GM12878 (cell line): ENCODE measurements at regions not wholly inside any gene's neighbourhood (a gene's known extent, or its start where the extent isn't known, plus 50 kb on each side); places are given as distances from the start of the nearest gene placed in this dataset.

Source experiments
- ATAC-seq: fragments of 200-7000 bp; cut with Tn5 transposase; 3 replicates; pipeline ENCODE4 v1.9.1; 2020; ENCODE audit warnings: mild to moderate bottlenecking, moderate library complexity
- BruUV-seq: library from RNA; stranded (reverse); fragments of 400-500 nt; replicated peaks from 2 replicates; lab custom pipeline; 2021; lab: Mats Ljungman, UMichigan
- CTCF ChIA-PET: fragments of 300-600 bp; sonication (Branson Sonifier 250); formaldehyde crosslinking; extraction: SDS; loops from one replicate; lab custom pipeline; 2021; ENCODE audit warnings: inconsistent platforms; lab: Yijun Ruan, JAX
- POLR2A ChIA-PET: fragments of 350-600 bp; formaldehyde crosslinking; extraction: SDS; loops from one replicate; lab custom pipeline; 2021; ENCODE audit warnings: inconsistent platforms; lab: Charles Lee
- RAD21 ChIA-PET: fragments of 300-600 bp; sonication (Branson Sonifier 250); formaldehyde crosslinking; loops from one replicate; lab custom pipeline; 2023; ENCODE audit warnings: antibody characterized with exemption; ENCODE audit not compliant: unreplicated experiment; lab: Charles Lee
- SMC1A ChIA-PET: fragments of 300-600 bp; sonication (Branson Sonifier 250); formaldehyde crosslinking; loops from one replicate; lab custom pipeline; 2023; ENCODE audit not compliant: unreplicated experiment, uncharacterized antibody; lab: Charles Lee
- DNase-seq: peaks from one replicate; pipeline ENCODE4 v3.0.0-alpha.2; 2011; ENCODE audit warnings: low read depth, low spot score
- FAIRE-seq: peaks from 3 replicates; lab custom pipeline; 2011; peaks lifted over from hg19 to GRCh38; lab: Jason Lieb, UNC
- H2AFZ ChIP-seq: 2 replicates; pipeline ENCODE4 v1.6.0; 2011; ENCODE audit warnings: low read depth, low read length, control low read depth; ENCODE audit not compliant: control insufficient read depth
- H3K27ac ChIP-seq: 2 replicates; pipeline ENCODE4 v1.5.1; 2011; ENCODE audit warnings: control low read depth; ENCODE audit not compliant: control insufficient read depth, insufficient read depth
- H3K27me3 ChIP-seq, 2 experiments: replicated peaks in 1 of 2; 2 replicates each; pipeline versions ENCODE4 v1.6.0 to v1.6.1; 2011; ENCODE audit warnings: low read length in 1 of 2; ENCODE audit not compliant: control insufficient read depth in 2 of 2, insufficient read depth in 2 of 2
- H3K36me3 ChIP-seq, 2 experiments: 2 replicates each; pipeline ENCODE4 v1.5.1; 2011; ENCODE audit warnings: low read length in 1 of 2; ENCODE audit not compliant: control insufficient read depth in 2 of 2, insufficient read depth in 2 of 2
- H3K4me1 ChIP-seq: 2 replicates; pipeline ENCODE4 v1.6.1; 2011; ENCODE audit warnings: mild to moderate bottlenecking, low read length, moderate library complexity, mixed read lengths; ENCODE audit not compliant: control insufficient read depth, insufficient read depth
- H3K4me2 ChIP-seq: 2 replicates; pipeline ENCODE4 v1.6.0; 2011; ENCODE audit warnings: control low read depth; ENCODE audit not compliant: control insufficient read depth, insufficient read depth
- H3K4me3 ChIP-seq: fragments of 200-600 bp; sonication (generic); 2 replicates; pipeline ENCODE4 v1.5.1; 2016
- H3K79me2 ChIP-seq: 2 replicates; pipeline ENCODE4 v1.6.0; 2011; ENCODE audit warnings: low read length; ENCODE audit not compliant: control insufficient read depth, insufficient read depth
- H3K9ac ChIP-seq: 2 replicates; pipeline ENCODE4 v1.8.0; 2011; ENCODE audit warnings: low read length, control low read depth, mixed read lengths; ENCODE audit not compliant: control insufficient read depth, insufficient read depth
- H3K9me3 ChIP-seq: replicated peaks from 3 replicates; pipeline ENCODE4 v1.5.1; 2011; ENCODE audit warnings: mild to moderate bottlenecking, low read length; ENCODE audit not compliant: control insufficient read depth, insufficient read depth
- H4K20me1 ChIP-seq: 2 replicates; pipeline ENCODE4 v1.6.0; 2011; ENCODE audit not compliant: control insufficient read depth, insufficient read depth
- EGR1 ChIP-seq, 2 experiments: IDR thresholded peaks; 1 replicate in 1 of 2; 2 replicates in 1 of 2; pipeline ENCODE4 v1.6.1; 2011 to 2012; ENCODE audit warnings: low read depth in 2 of 2, low read length in 2 of 2, borderline replicate concordance in 1 of 2, mild to moderate bottlenecking in 1 of 2, moderate library complexity in 1 of 2
- MTA2 ChIP-seq: fragments of 450-650 bp; IDR thresholded peaks from 2 replicates; pipeline ENCODE4 v1.6.1; 2016; ENCODE audit warnings: low read depth, mild to moderate bottlenecking, moderate library complexity
- NR2C1 ChIP-seq: fragments of 450-650 bp; IDR thresholded peaks from 2 replicates; pipeline ENCODE4 v1.6.1; 2017; ENCODE audit warnings: antibody characterized with exemption, mild to moderate bottlenecking, moderate library complexity
- RELB ChIP-seq: fragments of 450-650 bp; IDR thresholded peaks from 2 replicates; pipeline ENCODE4 v1.6.1; 2017; ENCODE audit warnings: low read depth, mild to moderate bottlenecking, moderate library complexity
- RFX5 ChIP-seq: IDR thresholded peaks from 2 replicates; pipeline ENCODE4 v1.6.1; 2011; ENCODE audit warnings: low read depth, low read length, improper control_type of control experiment
- SPI1 ChIP-seq: IDR thresholded peaks from 2 replicates; pipeline ENCODE4 v1.6.1; 2011; ENCODE audit warnings: low read depth, mild to moderate bottlenecking, low read length, moderate library complexity, borderline replicate concordance; ENCODE audit not compliant: insufficient read depth
- YBX1 ChIP-seq: fragments of 450-650 bp; IDR thresholded peaks from 2 replicates; pipeline ENCODE4 v1.6.1; 2016; ENCODE audit warnings: antibody characterized with exemption
- YY1 ChIP-seq: IDR thresholded peaks from 2 replicates; pipeline ENCODE4 v1.6.1; 2011; ENCODE audit warnings: low read depth, mild to moderate bottlenecking, low read length
- ZBED1 ChIP-seq: IDR thresholded peaks from 2 replicates; pipeline ENCODE4 v1.6.1; 2016; ENCODE audit warnings: borderline replicate concordance
- ZBTB11 ChIP-seq: fragments of 450-650 bp; formaldehyde crosslinking; IDR thresholded peaks from 2 replicates; pipeline ENCODE4 v1.5.0; 2022; ENCODE audit warnings: mild to moderate bottlenecking, missing genetic modification characterization
- ZBTB4 ChIP-seq: fragments of 450-650 bp; formaldehyde crosslinking; IDR thresholded peaks from 2 replicates; pipeline ENCODE4 v1.4.0; 2022; ENCODE audit warnings: mild to moderate bottlenecking, moderate library complexity
- ZNF207 ChIP-seq: fragments of 450-650 bp; IDR thresholded peaks from 2 replicates; pipeline ENCODE4 v1.6.1; 2014; ENCODE audit warnings: antibody characterized with exemption, mild to moderate bottlenecking, borderline replicate concordance
- ZNF592 ChIP-seq: fragments of 450-650 bp; IDR thresholded peaks from 2 replicates; pipeline ENCODE4 v1.6.1; 2017; ENCODE audit warnings: mild to moderate bottlenecking, moderate library complexity
- WGBS: methylation state at CpG from one replicate; pipeline ENCODE4 v1.1.6; 2016; ENCODE audit warnings: low lambda C conversion rate; ENCODE audit not compliant: insufficient replicate concordance, insufficient coverage; ENCODE audit errors: missing lambda C conversion rate; 5-methylcytosine and 5-hydroxymethylcytosine counted together
- in situ Hi-C: fragments of 300-500 bp; cut with MboI; formaldehyde crosslinking; loops from 9 replicates; pipeline ENCODE4 v1.14.3; 2018; ENCODE audit warnings: mixed read lengths
- intact Hi-C: fragments of 100-400 bp; cut with micrococcal nuclease; formaldehyde crosslinking; loops from one replicate; pipeline ENCODE4 v1.14.2; 2022; ENCODE audit not compliant: unreplicated experiment

- Histone ChIP-seq H3K4me3 (no peak overlapping the region), H4K20me1 (no peaks in the 10 kb centered on the region), H2AFZ (no peak overlapping the region), H3K4me2 (no peak overlapping the region), H3K27ac (no peak overlapping the region), H3K27me3 (no peaks in the 10 kb centered on the region), H3K9me3 (no peaks in the 10 kb centered on the region), H3K36me3 (no peaks in the 10 kb centered on the region), H3K4me1 (no peaks in the 10 kb centered on the region), H3K79me2 (no peaks in the 10 kb centered on the region), H3K9ac (no peak overlapping the region)
- DNase-seq, result no peak
- ChIA-PET CTCF (no interaction called here), RAD21 (no interaction called here), SMC1A (interaction anchor here (0.6 to 2.1 kb wide), 2 partner anchors 11 to 172 kb away, joined by 3 to 8 read pairs; no protein-coding TSS in a partner anchor), POLR2A (no interaction called here)
- BruUV-seq, result no TSS peak
- ATAC-seq, result no peak
- 46% methylated on average over 1 of the region's 1 CpG for WGBS
- intact Hi-C loops (no loop called here), in situ Hi-C loops (no loop called here)
- FAIRE-seq, result no peak
- TF ChIP-seq YBX1, result no peak
- no peak for TF ChIP-seq SPI1
- TF ChIP-seq ZNF592, result no peak
- TF ChIP-seq EGR1 (IDR thresholded peaks at IDR 0.05; ENCODE audit: borderline replicate concordance in 1 of 2, low read depth in 2 of 2, low read length in 2 of 2), result no peak
- no peak for TF ChIP-seq YY1
- TF ChIP-seq ZNF207, result no peak
- TF ChIP-seq ZBTB11 (CRISPR knock-in tag), result no peak
- no peak for TF ChIP-seq RELB
- no peak for TF ChIP-seq MTA2
- no peak for TF ChIP-seq ZBED1
- TF ChIP-seq NR2C1, result no peak
- TF ChIP-seq RFX5, result no peak
- TF ChIP-seq ZBTB4 (CRISPR knock-in tag), result no peak
Observed at GRCh38 chr1:79914896-79915295, 908.4 kb upstream of the ADGRL4 start.
